NCI-H1105 (cell line): ENCODE measurements at regions not wholly inside any gene's neighbourhood (a gene's known extent, or its start where the extent isn't known, plus 50 kb on each side); places are given as distances from the start of the nearest gene placed in this dataset.

Experiments used
- DNase-seq: peaks from one replicate; lab custom pipeline; 2025; lab: John Stamatoyannopoulos, UW

- no peak for DNase-seq
These were observed 447.7 kb upstream of the CDH4 start for GRCh38 chr20:60804240-60804917.

- DNase-seq: no peak
These were observed 447.0 kb upstream of the CDH4 start for GRCh38 chr20:60804918-60805630.

GRCh38 chr20:60806354-60806753 lies 445.7 kb upstream of the CDH4 start:
- no peak for DNase-seq

DNA sequence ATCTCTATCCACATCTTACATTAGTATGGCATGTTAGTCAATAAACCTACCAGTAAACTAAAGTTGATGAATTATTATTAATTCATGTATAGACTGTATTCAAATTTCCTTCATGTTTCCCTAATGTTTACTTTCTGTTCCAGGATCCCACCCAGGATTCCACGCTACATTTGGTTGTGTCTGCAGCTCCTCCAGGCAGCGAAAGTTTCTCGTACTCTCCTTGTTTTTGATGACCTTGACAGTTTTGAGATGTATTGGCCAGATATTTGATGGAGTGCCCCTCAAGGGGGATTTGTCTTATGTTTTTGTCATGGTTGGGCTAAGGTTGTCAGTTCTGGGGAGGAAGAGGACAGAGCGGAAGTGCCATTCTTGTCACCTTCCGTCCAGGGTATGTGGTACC lies 445.2 kb upstream of the CDH4 start:
- no peak for DNase-seq

- DNase-seq: no peak
These were observed 443.9 kb upstream of the CDH4 start for GRCh38 chr20:60808003-60808672.

- DNase-seq: no peak
These were observed 443.4 kb upstream of the CDH4 start for GRCh38 chr20:60808701-60809100.

DNA sequence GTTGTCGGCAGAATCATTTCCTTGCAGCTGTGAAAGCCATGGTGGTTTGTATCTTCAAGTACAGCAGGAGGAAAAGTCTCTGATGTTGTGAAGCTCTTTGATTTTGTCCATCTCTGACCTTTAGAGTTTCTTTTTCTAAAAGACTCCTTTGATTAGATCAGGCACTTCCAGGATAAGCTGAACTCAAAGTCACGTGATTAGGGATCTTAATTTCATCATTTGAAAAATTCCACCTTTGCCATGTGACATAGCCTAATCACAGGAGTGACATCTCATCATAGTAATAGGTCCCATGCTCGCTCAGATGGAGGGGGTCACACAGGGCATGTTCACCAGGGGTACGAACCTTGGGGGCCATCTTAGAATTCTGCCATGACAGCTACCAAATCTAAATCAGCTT lies 441.5 kb upstream of the CDH4 start:
- no peak for DNase-seq

- no peak for DNase-seq
These were observed 439.5 kb upstream of the CDH4 start for GRCh38 chr20:60812561-60812960.

DNA sequence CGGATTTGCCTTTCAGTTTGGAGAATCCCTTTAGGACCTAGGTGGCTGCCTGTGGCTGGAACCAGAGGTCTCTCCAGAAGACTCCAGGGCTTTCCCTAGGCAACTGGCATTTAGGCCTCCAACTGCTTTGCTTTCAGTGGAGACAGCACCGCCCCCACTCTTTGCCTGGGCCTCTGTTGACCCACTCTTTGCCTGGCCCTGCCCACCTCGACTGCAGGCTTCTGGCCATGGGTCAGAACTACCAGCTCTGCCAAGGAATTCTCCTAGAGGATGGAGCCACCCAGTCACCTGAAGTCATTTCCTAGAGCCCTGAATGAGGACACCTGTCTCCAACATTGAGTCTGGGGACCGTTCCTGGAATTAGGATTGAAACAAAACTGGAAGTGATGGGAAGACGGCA lies 439.0 kb upstream of the CDH4 start:
- no peak for DNase-seq

DNA sequence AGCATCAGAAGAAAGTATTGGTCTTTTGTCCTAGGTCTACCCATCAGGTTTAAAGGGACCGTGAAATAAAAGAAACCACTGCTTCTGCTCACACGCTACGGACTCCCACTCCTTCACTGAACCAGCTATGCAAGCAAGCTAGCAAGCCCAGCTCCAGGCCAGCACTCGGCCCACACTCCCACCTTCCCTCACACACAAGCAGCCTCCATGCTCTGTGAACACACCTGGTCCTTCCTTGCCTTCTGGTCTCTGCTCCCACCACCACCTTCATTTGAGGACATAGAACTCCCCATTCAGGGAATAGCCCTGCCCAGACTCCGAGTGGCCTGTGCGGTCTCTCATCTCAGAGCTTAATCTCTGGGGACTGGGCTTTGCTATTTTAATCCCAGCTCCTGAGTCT lies 436.4 kb upstream of the CDH4 start:
- no peak for DNase-seq

DNA sequence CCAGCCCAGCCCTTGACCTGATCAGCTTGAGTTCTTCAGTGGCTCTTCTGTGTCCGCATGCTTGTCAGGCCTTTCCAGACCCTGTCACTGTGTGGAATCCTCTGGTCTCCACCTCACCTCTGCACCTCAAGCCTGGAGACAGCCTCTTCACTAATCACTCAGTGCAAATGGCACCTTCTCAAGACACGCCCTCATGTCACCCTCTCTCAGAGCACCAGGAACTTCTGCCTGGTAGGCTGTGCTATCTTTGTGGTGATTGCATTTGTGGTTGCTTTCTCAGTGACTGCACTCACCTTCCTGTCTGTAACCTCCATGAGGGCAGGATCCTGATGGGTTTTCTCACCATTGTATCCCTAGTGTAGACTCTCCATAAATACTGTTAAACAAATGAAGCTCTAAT lies 435.2 kb upstream of the CDH4 start:
- DNase-seq: no peak

DNA sequence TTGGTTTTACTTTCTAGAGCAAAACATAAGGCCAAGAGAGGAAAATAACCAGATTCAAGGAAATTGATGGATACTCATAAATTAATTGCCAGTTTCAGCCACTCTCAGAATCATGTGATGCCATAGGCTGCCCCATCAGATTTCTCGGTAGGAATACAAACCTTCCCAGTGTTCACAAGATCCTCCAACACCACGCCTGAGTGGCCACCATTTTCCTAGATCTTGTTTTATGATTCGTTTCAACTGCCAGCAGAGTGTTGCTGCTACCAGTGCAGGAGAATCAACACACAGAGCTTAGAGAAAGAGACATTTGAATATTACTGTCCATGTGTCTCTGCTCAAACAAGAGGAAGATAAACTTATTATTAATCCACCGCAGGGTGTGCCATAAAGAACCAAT lies 434.2 kb upstream of the CDH4 start:
- DNase-seq: no peak

GRCh38 chr20:60819511-60819910 lies 432.6 kb upstream of the CDH4 start:
- DNase-seq: no peak

GRCh38 chr20:60820149-60820548 lies 431.9 kb upstream of the CDH4 start:
- DNase-seq: no peak

DNA sequence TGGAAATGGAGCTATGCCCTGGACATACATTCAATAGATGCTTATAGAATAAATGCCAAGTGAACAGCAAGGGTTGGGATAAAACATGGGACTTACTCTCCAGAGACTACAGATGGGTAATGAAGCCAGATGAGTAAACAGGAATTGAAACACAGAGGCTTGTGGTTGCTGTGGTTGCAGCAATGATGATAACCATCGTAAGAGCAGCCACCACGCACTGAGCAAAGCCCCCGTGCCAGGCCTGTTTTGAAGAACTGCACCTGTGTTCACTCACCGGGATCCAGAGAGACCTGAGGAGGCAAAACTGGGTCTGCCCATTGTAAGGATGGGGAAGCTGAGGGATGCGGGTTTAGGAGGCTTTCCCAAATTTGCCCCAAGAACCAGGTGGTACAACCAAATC lies 431.1 kb upstream of the CDH4 start:
- DNase-seq: no peak

- DNase-seq: no peak
These were observed 429.1 kb upstream of the CDH4 start for GRCh38 chr20:60822699-60823607.

DNA sequence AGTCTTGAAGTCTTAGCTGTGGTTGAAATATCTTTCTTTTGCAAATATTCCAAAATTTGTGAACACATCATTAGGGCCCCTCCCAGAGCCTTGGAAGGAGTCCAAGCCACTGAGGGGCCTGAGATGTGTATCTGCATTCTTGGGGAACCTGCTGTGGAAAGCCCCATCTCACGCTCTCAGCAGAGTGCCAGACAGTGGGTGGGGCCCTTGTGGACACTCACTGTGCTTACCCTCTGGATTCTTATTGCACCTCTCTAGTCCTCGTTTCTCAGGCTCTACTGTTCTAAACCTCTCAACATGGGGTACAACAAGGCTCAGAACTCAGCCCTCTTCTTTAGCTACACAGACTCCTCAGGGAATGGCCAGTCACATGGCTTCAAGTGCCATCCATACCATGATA lies 416.2 kb upstream of the CDH4 start:
- no peak for DNase-seq

GRCh38 chr20:60837173-60837770 lies 414.8 kb upstream of the CDH4 start:
- DNase-seq: no peak

GRCh38 chr20:60838297-60838696 lies 413.8 kb upstream of the CDH4 start:
- DNase-seq: no peak

DNA sequence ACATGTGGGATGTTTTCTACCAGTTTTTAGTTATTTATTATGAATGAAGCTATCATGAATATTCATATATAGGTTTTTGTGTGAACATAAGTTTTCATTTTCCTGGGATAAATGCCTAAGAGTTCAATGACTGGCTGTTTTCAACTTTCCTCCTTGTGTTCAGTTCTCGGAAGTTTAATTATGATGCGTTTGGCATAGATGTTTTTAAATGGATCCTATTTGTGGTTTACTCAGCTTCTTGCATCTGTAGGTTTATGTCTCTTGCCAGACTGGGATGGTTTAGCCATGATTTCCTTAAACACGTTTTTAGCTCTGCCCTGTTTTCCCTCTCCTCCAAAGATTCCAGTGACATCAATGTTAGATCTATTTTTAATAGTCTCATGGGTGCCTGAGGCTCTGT lies 411.1 kb upstream of the CDH4 start:
- DNase-seq: no peak

- no peak for DNase-seq
These were observed 406.9 kb upstream of the CDH4 start for GRCh38 chr20:60845146-60845545.
